ENCODE measurements at regions not wholly inside any gene's neighbourhood (a gene's known extent, or its start where the extent isn't known, plus 50 kb on each side); places are given as distances from the start of the nearest gene placed in this dataset.

DNA sequence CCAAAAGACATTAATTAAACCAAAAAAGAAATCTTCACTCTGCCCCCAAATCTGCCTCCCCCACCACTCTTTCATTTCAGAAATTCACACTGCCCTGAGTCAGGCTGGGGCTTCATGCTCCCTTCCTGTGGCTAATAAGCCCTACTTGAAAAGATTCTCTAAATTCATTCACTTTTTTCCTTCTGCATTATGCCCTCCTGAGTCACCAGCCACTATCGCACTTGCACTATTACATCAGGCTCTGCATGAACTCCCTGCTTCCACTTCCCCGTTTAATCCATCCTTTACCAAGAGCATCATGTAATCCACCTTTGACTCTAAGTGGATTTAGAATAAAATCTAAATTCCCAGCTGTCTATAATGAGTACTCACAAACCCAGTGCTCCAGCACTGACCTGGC lies 295.4 kb upstream of the KLF3 start:
- TF ChIP-seq SUZ12 (IDR thresholded peaks at IDR 0.05; ENCODE audit: extremely low read depth, insufficient read depth, insufficient read length), result no peak
- no peak for TF ChIP-seq ZNF274 (IDR thresholded peaks at IDR 0.05; ENCODE audit: low read depth, low read length)
- no peak for TF ChIP-seq YY1 (IDR thresholded peaks at IDR 0.05; ENCODE audit: insufficient read depth, insufficient read length)
